ENCODE measurements at regions not wholly inside any gene's neighbourhood (a gene's known extent, or its start where the extent isn't known, plus 50 kb on each side); places are given as distances from the start of the nearest gene placed in this dataset.

DNA sequence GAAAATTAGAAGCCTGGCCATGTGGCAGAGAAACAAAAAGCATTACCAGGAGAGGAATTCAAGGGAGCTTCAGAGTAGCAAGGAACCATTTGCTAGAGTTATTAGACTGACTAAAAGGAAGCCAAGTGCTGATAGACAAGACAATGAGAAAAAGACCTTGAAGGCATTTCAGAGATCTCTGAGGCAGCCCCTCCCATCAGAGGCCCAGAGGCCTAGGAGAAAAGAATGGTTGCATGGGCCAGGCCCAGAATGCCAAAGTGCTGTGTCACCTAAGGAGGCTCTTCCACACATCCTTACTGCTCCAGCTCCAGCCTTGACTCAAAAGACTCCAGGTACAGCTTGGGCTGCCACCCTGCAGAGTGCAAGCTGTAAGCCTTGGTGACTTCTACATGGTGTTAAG, 61.8 kb upstream of the POU2AF2 start:
- DNase-seq (ENCODE audit: low read depth) (peak; percentile 71), FAIRE-seq (peak; percentile 32)
- Histone ChIP-seq H3K4me3 (ENCODE audit: low read depth, low read length) (no peak overlapping the region), H3K36me3 (ENCODE audit: control insufficient read depth, insufficient read depth, low read length) (no peaks in the 10 kb centered on the region), H3K27me3 (ENCODE audit: control insufficient read depth, insufficient read depth, low read length) (no peaks in the 10 kb centered on the region)
- TF ChIP-seq, protein P1, sequence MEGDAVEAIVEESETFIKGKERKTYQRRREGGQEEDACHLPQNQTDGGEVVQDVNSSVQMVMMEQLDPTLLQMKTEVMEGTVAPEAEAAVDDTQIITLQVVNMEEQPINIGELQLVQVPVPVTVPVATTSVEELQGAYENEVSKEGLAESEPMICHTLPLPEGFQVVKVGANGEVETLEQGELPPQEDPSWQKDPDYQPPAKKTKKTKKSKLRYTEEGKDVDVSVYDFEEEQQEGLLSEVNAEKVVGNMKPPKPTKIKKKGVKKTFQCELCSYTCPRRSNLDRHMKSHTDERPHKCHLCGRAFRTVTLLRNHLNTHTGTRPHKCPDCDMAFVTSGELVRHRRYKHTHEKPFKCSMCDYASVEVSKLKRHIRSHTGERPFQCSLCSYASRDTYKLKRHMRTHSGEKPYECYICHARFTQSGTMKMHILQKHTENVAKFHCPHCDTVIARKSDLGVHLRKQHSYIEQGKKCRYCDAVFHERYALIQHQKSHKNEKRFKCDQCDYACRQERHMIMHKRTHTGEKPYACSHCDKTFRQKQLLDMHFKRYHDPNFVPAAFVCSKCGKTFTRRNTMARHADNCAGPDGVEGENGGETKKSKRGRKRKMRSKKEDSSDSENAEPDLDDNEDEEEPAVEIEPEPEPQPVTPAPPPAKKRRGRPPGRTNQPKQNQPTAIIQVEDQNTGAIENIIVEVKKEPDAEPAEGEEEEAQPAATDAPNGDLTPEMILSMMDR (IDR thresholded peaks at IDR 0.05; ENCODE audit: insufficient read depth, low read length, severe bottlenecking) = no peak

DNA sequence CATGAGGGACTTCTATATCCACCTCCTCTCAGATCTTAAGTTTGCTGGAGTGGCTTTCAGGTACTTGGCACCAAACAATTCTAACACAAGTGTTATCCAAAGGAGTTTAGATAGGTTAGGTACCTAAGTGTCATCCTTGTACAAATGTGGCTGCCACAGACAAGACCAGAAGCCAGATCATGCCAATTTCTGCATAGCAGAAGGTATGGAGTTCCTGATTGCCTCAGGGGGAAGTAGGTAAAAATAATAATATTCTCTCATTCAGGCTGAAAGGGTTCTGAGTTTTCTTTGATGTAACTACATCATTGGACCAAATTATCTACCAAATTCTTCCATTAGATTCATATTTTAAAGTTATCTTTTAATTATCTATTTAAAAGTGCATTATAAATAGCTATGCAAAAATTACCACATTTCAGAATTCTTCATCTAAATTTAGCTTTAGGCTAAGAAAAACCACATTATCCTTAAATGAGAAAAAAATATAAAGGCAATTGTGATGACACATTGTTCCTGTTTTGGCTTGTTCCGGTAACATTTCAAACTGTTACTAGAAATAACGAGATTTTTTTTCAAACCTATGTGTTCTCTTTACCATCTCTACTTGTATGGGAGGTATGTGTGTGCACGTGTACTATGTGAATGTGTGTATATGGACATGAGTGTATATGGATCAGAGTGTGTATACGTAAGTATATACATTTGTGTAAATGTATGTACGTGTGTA, 66.2 kb upstream of the POU2AF2 start:
- Histone ChIP-seq H3K4me3 (ENCODE audit: low read depth, low read length) (no peak overlapping the region), H3K36me3 (ENCODE audit: control insufficient read depth, insufficient read depth, low read length) (no peaks in the 10 kb centered on the region), H3K27me3 (ENCODE audit: control insufficient read depth, insufficient read depth, low read length) (no peaks in the 10 kb centered on the region)
- TF ChIP-seq, protein P1 (IDR thresholded peaks at IDR 0.05; ENCODE audit: insufficient read depth, low read length, severe bottlenecking) = no peak
- DNase-seq (ENCODE audit: low read depth) = no peak
- FAIRE-seq = no peak

DNA sequence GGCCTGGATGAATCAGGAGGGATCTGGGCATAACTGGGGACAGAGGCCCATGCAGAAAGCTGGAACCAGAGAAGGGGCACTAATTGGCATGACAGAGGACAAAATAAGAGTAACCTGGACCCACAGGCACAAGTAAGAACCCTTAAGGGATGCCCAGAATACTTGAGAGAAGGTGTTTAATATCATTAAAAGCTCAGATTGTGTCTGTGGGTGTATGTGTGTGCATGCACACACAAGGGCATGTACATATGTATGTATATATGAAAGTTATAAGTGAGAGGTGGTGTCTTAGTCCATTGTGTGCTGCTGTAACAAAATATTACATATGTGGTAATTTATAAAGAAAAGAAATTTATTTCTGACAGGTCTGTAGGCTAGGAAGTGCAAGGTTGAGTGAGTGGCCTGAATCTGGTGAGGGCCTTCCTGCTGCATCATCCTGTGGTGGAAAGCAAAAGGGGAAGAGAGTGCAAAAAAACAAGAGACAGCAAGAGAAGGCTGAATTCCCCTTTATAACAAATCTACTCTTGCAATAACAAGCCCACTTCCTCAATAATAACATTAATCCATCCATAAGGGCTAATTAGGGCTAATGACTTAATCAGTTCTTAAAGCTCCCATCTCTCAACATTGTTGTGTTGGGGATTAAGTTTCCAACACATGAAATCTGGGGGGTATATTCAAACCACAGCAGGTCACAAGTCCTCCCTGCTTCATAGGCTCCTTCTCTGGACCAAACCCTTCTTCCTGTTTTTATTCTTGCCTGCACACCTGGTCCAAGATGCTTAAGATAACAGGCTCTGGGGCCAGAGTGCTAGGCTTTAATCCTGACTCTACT, 68.3 kb upstream of the POU2AF2 start:
- FAIRE-seq (no peak), DNase-seq (ENCODE audit: low read depth) (no peak)
- Histone ChIP-seq H3K4me3 (ENCODE audit: low read depth, low read length) (no peak overlapping the region), H3K36me3 (ENCODE audit: control insufficient read depth, insufficient read depth, low read length) (no peaks in the 10 kb centered on the region), H3K27me3 (ENCODE audit: control insufficient read depth, insufficient read depth, low read length) (no peaks in the 10 kb centered on the region)
- TF ChIP-seq, protein P1 (IDR thresholded peaks at IDR 0.05; ENCODE audit: insufficient read depth, low read length, severe bottlenecking) = no peak

DNA sequence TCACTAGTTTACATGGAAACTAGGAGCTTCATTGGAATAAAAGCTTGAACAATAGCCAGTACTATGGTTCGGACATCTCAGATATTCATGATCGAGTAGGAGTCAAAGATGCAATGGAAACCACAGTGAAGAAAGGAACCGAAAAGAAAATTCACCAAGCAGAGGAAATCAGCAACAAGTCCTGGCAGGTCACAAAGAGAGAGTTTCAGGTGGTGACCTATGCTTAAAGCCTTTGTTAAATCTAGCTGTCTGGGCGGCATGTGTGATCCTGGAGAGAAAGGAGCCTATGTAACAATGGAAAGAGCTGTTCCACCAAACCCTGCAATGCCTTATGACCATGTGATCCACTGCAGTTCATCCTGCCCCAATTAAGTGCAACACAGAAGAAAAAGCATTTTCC, 68.9 kb upstream of the POU2AF2 start:
- Histone ChIP-seq H3K36me3 (ENCODE audit: control insufficient read depth, insufficient read depth, low read length) (no peaks in the 10 kb centered on the region), H3K4me3 (ENCODE audit: low read depth, low read length) (no peak overlapping the region), H3K27me3 (ENCODE audit: control insufficient read depth, insufficient read depth, low read length) (no peaks in the 10 kb centered on the region)
- FAIRE-seq (peak; percentile 79), DNase-seq (ENCODE audit: low read depth) (peak; percentile 47)
- TF ChIP-seq, protein P1 (IDR thresholded peaks at IDR 0.05; ENCODE audit: insufficient read depth, low read length, severe bottlenecking) = no peak

- Histone ChIP-seq H3K27me3 (ENCODE audit: control insufficient read depth, insufficient read depth, low read length) (no peaks in the 10 kb centered on the region), H3K4me3 (ENCODE audit: low read depth, low read length) (no peak overlapping the region), H3K36me3 (ENCODE audit: control insufficient read depth, insufficient read depth, low read length) (no peaks in the 10 kb centered on the region)
- DNase-seq (ENCODE audit: low read depth) (no peak), FAIRE-seq (no peak)
- TF ChIP-seq, protein P1 (IDR thresholded peaks at IDR 0.05; ENCODE audit: insufficient read depth, low read length, severe bottlenecking) = no peak
These were observed 72.3 kb upstream of the POU2AF2 start for GRCh38 chr11:111173221-111173620.

Data from bronchial epithelial cell (primary cell).